ENCODE measurements at regions not wholly inside any gene's neighbourhood (a gene's known extent, or its start where the extent isn't known, plus 50 kb on each side); places are given as distances from the start of the nearest gene placed in this dataset.
"Not testable (repeated sequence)": the region's sequence is repeated elsewhere in the genome, so short reads cannot be mapped to it uniquely, and the experiment has no call there.

- no peak for DNase-seq
These were observed 1597.7 kb downstream of the NLGN4Y start for GRCh38 chrY:16121988-16122387.

GRCh38 chrY:16124630-16125317 lies 1600.4 kb downstream of the NLGN4Y start:
- no peak for DNase-seq

- DNase-seq = no peak
These were observed 1612.4 kb downstream of the NLGN4Y start for GRCh38 chrY:16136581-16137298.

GRCh38 chrY:16157801-16158200 lies 1633.5 kb downstream of the NLGN4Y start:
- no peak for DNase-seq

GRCh38 chrY:16175740-16176139 lies 1651.4 kb downstream of the NLGN4Y start:
- DNase-seq = not testable (repeated sequence)

GRCh38 chrY:16205482-16205881 lies 1674.5 kb downstream of the CDY2B start:
- DNase-seq = not testable (repeated sequence)

- not testable (repeated sequence) for DNase-seq
These were observed 1636.7 kb downstream of the CDY2B start for GRCh38 chrY:16243322-16243721.

- DNase-seq = not testable (repeated sequence)
These were observed 1625.3 kb downstream of the CDY2B start for GRCh38 chrY:16254551-16255295.

GRCh38 chrY:16255778-16256177 lies 1624.2 kb downstream of the CDY2B start:
- not testable (repeated sequence) for DNase-seq
